ENCODE measurements at regions not wholly inside any gene's neighbourhood (a gene's known extent, or its start where the extent isn't known, plus 50 kb on each side); places are given as distances from the start of the nearest gene placed in this dataset.

GRCh38 chr10:107398115-107398514, 233.6 kb upstream of the SORCS1 start:
- DNase-seq: no peak

- DNase-seq: no peak
Observed at GRCh38 chr10:107391901-107392300, 227.4 kb upstream of the SORCS1 start.

GRCh38 chr10:107390563-107390962, 226.1 kb upstream of the SORCS1 start:
- DNase-seq: no peak

- no peak for DNase-seq
Observed at GRCh38 chr10:107383357-107383756, 218.9 kb upstream of the SORCS1 start.

- DNase-seq: no peak
Observed at GRCh38 chr10:107379601-107380000, 215.1 kb upstream of the SORCS1 start.

- DNase-seq: no peak
Observed at GRCh38 chr10:107371801-107372200, 207.3 kb upstream of the SORCS1 start.

GRCh38 chr10:107364872-107365271, 200.4 kb upstream of the SORCS1 start:
- no peak for DNase-seq

- DNase-seq: no peak
Observed at GRCh38 chr10:107362306-107362705, 197.8 kb upstream of the SORCS1 start.

GRCh38 chr10:107357033-107357432, 192.5 kb upstream of the SORCS1 start:
- no peak for DNase-seq

- no peak for DNase-seq
Observed at GRCh38 chr10:107356396-107356795, 191.9 kb upstream of the SORCS1 start.

- no peak for DNase-seq
Observed at GRCh38 chr10:107342711-107343110, 178.2 kb upstream of the SORCS1 start.

GRCh38 chr10:107341281-107341680, 176.8 kb upstream of the SORCS1 start:
- no peak for DNase-seq

GRCh38 chr10:107340326-107340725, 175.8 kb upstream of the SORCS1 start:
- DNase-seq: no peak

- DNase-seq: no peak
Observed at GRCh38 chr10:107336061-107336460, 171.6 kb upstream of the SORCS1 start.

GRCh38 chr10:107317592-107317991, 153.1 kb upstream of the SORCS1 start:
- DNase-seq: no peak

GRCh38 chr10:107303203-107303602, 138.7 kb upstream of the SORCS1 start:
- DNase-seq: no peak

GRCh38 chr10:107299606-107300005, 135.1 kb upstream of the SORCS1 start:
- no peak for DNase-seq

- DNase-seq: no peak
Observed at GRCh38 chr10:107284187-107284586, 119.7 kb upstream of the SORCS1 start.

- DNase-seq: no peak
Observed at GRCh38 chr10:107280293-107280692, 115.8 kb upstream of the SORCS1 start.

- no peak for DNase-seq
Observed at GRCh38 chr10:107277591-107277990, 113.1 kb upstream of the SORCS1 start.

- DNase-seq: no peak
Observed at GRCh38 chr10:107275806-107276205, 111.3 kb upstream of the SORCS1 start.

- DNase-seq: no peak
Observed at GRCh38 chr10:107269626-107270025, 105.1 kb upstream of the SORCS1 start.

- DNase-seq: no peak
Observed at GRCh38 chr10:107264742-107265141, 100.2 kb upstream of the SORCS1 start.

- DNase-seq: no peak
Observed at GRCh38 chr10:107244122-107244521, 79.6 kb upstream of the SORCS1 start.

GRCh38 chr10:107238275-107238674, 73.8 kb upstream of the SORCS1 start:
- no peak for DNase-seq

GRCh38 chr10:107232013-107232412, 67.5 kb upstream of the SORCS1 start:
- DNase-seq: no peak
